ENCODE measurements at regions not wholly inside any gene's neighbourhood (a gene's known extent, or its start where the extent isn't known, plus 50 kb on each side); places are given as distances from the start of the nearest gene placed in this dataset.

DNA sequence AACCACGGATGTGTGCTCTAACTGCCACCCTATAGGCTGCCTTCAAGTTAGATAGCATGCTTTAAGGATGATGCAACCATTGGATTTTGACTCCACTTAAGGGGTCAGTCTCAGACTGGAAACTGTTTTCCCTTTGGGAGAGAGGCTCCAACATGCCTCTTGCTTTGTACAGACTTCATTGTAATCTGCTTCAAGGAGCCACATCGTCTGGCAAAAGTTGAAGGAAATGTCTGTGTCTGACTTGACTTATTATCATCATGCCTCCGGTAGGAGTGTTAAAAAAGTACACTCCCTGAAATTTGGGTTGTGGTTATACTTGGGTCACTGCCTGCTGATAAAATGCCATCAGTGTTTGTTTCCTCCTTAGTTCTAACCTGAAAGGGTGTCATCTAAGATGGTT lies 245.4 kb upstream of the CDIN1 start:
- H3K27ac ChIP-seq (ENCODE audit: low read length): no peak overlapping the region
- no peaks in the 10 kb centered on the region for H3K79me2 ChIP-seq (ENCODE audit: insufficient read depth, low read length)
- no peaks in the 10 kb centered on the region for H3K9me3 ChIP-seq (ENCODE audit: insufficient read depth, low read length, severe bottlenecking)
- DNase-seq: no peak
- H3K4me1 ChIP-seq (ENCODE audit: insufficient read depth, low read length): no peaks in the 10 kb centered on the region
- ATAC-seq (ENCODE audit: insufficient read depth, low read depth): no peak
- H2AFZ ChIP-seq (ENCODE audit: low read depth, low read length): no peak overlapping the region
- no peak overlapping the region for H3K4me2 ChIP-seq (ENCODE audit: insufficient read depth, low read length)
- TF ChIP-seq EZH2 (IDR thresholded peaks at IDR 0.05; ENCODE audit: borderline replicate concordance, low read depth, low read length, severe bottlenecking): no peak
- TF ChIP-seq, protein P1, sequence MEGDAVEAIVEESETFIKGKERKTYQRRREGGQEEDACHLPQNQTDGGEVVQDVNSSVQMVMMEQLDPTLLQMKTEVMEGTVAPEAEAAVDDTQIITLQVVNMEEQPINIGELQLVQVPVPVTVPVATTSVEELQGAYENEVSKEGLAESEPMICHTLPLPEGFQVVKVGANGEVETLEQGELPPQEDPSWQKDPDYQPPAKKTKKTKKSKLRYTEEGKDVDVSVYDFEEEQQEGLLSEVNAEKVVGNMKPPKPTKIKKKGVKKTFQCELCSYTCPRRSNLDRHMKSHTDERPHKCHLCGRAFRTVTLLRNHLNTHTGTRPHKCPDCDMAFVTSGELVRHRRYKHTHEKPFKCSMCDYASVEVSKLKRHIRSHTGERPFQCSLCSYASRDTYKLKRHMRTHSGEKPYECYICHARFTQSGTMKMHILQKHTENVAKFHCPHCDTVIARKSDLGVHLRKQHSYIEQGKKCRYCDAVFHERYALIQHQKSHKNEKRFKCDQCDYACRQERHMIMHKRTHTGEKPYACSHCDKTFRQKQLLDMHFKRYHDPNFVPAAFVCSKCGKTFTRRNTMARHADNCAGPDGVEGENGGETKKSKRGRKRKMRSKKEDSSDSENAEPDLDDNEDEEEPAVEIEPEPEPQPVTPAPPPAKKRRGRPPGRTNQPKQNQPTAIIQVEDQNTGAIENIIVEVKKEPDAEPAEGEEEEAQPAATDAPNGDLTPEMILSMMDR (IDR thresholded peaks at IDR 0.05; ENCODE audit: borderline replicate concordance, extremely low read depth, low read length, poor library complexity, severe bottlenecking): no peak
- no peak overlapping the region for H3K9ac ChIP-seq (ENCODE audit: low read depth, low read length)
- no peaks in the 10 kb centered on the region for H3K36me3 ChIP-seq (ENCODE audit: insufficient read depth, low read length)
- H3K27me3 ChIP-seq (ENCODE audit: insufficient read depth, low read length, poor library complexity): no peaks in the 10 kb centered on the region
- H4K20me1 ChIP-seq (ENCODE audit: insufficient read depth, low read length): no peaks in the 10 kb centered on the region
- no peak overlapping the region for H3K4me3 ChIP-seq (ENCODE audit: low read depth in 1 of 2, low read length in 2 of 2)

DNA sequence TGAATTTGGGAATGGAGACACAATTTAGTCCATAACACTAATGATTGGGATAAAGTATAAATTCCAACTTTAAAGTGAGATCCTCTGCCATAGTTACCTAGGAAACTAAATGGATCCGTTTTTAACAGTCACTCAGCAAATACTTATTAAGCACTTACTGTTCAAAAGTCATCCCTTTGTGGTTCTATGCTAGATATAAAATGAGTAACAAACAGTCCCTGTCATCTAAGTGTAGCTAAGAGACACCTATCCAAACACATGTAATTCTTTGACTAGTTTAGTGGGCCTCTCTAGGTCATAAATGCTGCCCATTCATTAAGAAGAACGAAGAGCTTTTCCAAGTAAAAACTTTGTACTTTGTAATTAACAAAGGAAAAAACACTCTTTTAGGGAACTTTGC lies 244.2 kb upstream of the CDIN1 start:
- H4K20me1 ChIP-seq (ENCODE audit: insufficient read depth, low read length): no peaks in the 10 kb centered on the region
- DNase-seq (no peak), ATAC-seq (ENCODE audit: insufficient read depth, low read depth) (no peak)
- no peak overlapping the region for H3K4me2 ChIP-seq (ENCODE audit: insufficient read depth, low read length)
- no peaks in the 10 kb centered on the region for H3K27me3 ChIP-seq (ENCODE audit: insufficient read depth, low read length, poor library complexity)
- H3K9ac ChIP-seq (ENCODE audit: low read depth, low read length): no peak overlapping the region
- H3K4me1 ChIP-seq (ENCODE audit: insufficient read depth, low read length): no peaks in the 10 kb centered on the region
- no peak overlapping the region for H3K4me3 ChIP-seq (ENCODE audit: low read depth in 1 of 2, low read length in 2 of 2)
- TF ChIP-seq, protein P1 (IDR thresholded peaks at IDR 0.05; ENCODE audit: borderline replicate concordance, extremely low read depth, low read length, poor library complexity, severe bottlenecking): no peak
- H3K9me3 ChIP-seq (ENCODE audit: insufficient read depth, low read length, severe bottlenecking): no peaks in the 10 kb centered on the region
- no peaks in the 10 kb centered on the region for H3K36me3 ChIP-seq (ENCODE audit: insufficient read depth, low read length)
- no peak overlapping the region for H2AFZ ChIP-seq (ENCODE audit: low read depth, low read length)
- no peaks in the 10 kb centered on the region for H3K79me2 ChIP-seq (ENCODE audit: insufficient read depth, low read length)
- no peak overlapping the region for H3K27ac ChIP-seq (ENCODE audit: low read length)

DNA sequence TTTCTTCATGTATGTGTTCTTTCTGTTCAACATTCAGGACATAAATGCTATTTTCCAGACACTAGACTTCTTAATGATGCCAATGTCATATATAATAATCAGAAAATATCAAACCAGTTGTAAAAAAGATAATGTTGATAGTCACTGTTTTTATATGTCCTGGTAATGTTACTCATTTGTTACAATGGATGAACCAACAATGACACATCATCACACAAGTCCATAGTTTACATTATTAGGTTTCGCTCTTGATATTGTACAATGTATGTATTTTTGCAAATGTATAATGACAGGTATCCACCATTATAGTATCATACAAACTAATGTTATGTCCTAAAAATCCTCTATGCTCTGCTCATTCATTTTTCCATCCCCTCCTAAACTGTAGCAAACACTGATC lies 243.8 kb upstream of the CDIN1 start:
- H3K4me1 ChIP-seq (ENCODE audit: insufficient read depth, low read length): no peaks in the 10 kb centered on the region
- TF ChIP-seq EZH2 (IDR thresholded peaks at IDR 0.05; ENCODE audit: borderline replicate concordance, low read depth, low read length, severe bottlenecking): no peak
- TF ChIP-seq, protein P1 (IDR thresholded peaks at IDR 0.05; ENCODE audit: borderline replicate concordance, extremely low read depth, low read length, poor library complexity, severe bottlenecking): no peak
- H3K79me2 ChIP-seq (ENCODE audit: insufficient read depth, low read length): no peaks in the 10 kb centered on the region
- no peaks in the 10 kb centered on the region for H4K20me1 ChIP-seq (ENCODE audit: insufficient read depth, low read length)
- H3K4me3 ChIP-seq (ENCODE audit: low read depth in 1 of 2, low read length in 2 of 2): no peak overlapping the region
- DNase-seq (no peak), ATAC-seq (ENCODE audit: insufficient read depth, low read depth) (no peak)
- H3K9ac ChIP-seq (ENCODE audit: low read depth, low read length): no peak overlapping the region
- H3K36me3 ChIP-seq (ENCODE audit: insufficient read depth, low read length): no peaks in the 10 kb centered on the region
- H2AFZ ChIP-seq (ENCODE audit: low read depth, low read length): no peak overlapping the region
- no peak overlapping the region for H3K27ac ChIP-seq (ENCODE audit: low read length)
- H3K9me3 ChIP-seq (ENCODE audit: insufficient read depth, low read length, severe bottlenecking): no peaks in the 10 kb centered on the region
- H3K4me2 ChIP-seq (ENCODE audit: insufficient read depth, low read length): no peak overlapping the region
- no peaks in the 10 kb centered on the region for H3K27me3 ChIP-seq (ENCODE audit: insufficient read depth, low read length, poor library complexity)

DNA sequence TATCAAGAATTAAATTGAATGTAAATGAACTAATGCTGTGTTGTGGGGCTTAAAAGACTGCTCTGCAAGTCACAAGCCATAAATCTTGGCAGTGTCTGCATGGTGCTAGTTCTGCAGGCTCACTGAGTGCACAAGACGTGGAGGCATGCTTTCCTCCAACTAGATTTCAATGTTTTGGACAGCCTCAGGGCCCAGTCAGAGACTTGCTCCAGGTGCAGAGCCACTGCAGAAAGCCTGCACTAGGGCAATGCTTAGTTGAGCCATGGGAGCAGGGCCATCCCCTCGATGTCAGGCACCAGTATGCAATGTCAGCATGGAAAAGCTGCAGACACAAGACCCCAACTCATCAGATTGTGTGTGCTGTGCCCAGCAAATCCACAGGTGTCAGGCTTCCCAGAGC lies 234.5 kb upstream of the CDIN1 start:
- Histone ChIP-seq H3K36me3 (ENCODE audit: insufficient read depth, low read length) (no peaks in the 10 kb centered on the region), H2AFZ (ENCODE audit: low read depth, low read length) (no peak overlapping the region), H3K9ac (ENCODE audit: low read depth, low read length) (no peak overlapping the region), H4K20me1 (ENCODE audit: insufficient read depth, low read length) (no peaks in the 10 kb centered on the region), H3K9me3 (ENCODE audit: insufficient read depth, low read length, severe bottlenecking) (no peaks in the 10 kb centered on the region), H3K27ac (ENCODE audit: low read length) (no peak overlapping the region), H3K79me2 (ENCODE audit: insufficient read depth, low read length) (no peaks in the 10 kb centered on the region), H3K4me1 (ENCODE audit: insufficient read depth, low read length) (no peaks in the 10 kb centered on the region), H3K4me2 (ENCODE audit: insufficient read depth, low read length) (no peak overlapping the region), H3K27me3 (ENCODE audit: insufficient read depth, low read length, poor library complexity) (no peaks in the 10 kb centered on the region), H3K4me3 (ENCODE audit: low read depth in 1 of 2, low read length in 2 of 2) (no peak overlapping the region)
- no peak for ATAC-seq (ENCODE audit: insufficient read depth, low read depth)
- DNase-seq: no peak
- TF ChIP-seq EZH2 (IDR thresholded peaks at IDR 0.05; ENCODE audit: borderline replicate concordance, low read depth, low read length, severe bottlenecking): no peak
- TF ChIP-seq, protein P1 (IDR thresholded peaks at IDR 0.05; ENCODE audit: borderline replicate concordance, extremely low read depth, low read length, poor library complexity, severe bottlenecking): no peak

Data from DND-41 (cell line).